Thyroid gland (tissue), 4 donors: ENCODE measurements at regions not wholly inside any gene's neighbourhood (a gene's known extent, or its start where the extent isn't known, plus 50 kb on each side); places are given as distances from the start of the nearest gene placed in this dataset.

ENCODE experiments used
- DNase-seq, 2 donors: peaks; one replicate each; pipeline ENCODE4 v3.0.0-alpha.2; 2019
- H3K27ac ChIP-seq, 3 donors: fragments of 200-600 bp; sonication (generic); 1 replicate in 2 of 3; 2 replicates in 1 of 3; pipeline ENCODE4 v1.5.1; 2016 to 2019; ENCODE audit warnings: mild to moderate bottlenecking in 1 of 3, moderate library complexity in 1 of 3
- H3K27me3 ChIP-seq: fragments of 200-600 bp; sonication (generic); one replicate; pipeline ENCODE4 v1.5.1; 2019
- H3K36me3 ChIP-seq, 2 donors: fragments of 200-600 bp; sonication (generic); one replicate each; pipeline ENCODE4 v1.5.1; 2016 to 2019
- H3K4me1 ChIP-seq, 2 donors: fragments of 200-600 bp; sonication (generic); one replicate each; pipeline ENCODE4 v1.5.1; 2017 to 2019
- H3K4me3 ChIP-seq, 3 donors: fragments of 200-600 bp; sonication (generic); replicated peaks in 1 of 3; 1 replicate in 2 of 3; 2 replicates in 1 of 3; pipeline ENCODE4 v1.5.1; 2016; ENCODE audit warnings: mild to moderate bottlenecking in 1 of 3
- H3K9me3 ChIP-seq: fragments of 200-600 bp; sonication (generic); one replicate; pipeline ENCODE4 v1.5.1; 2017
- CTCF ChIP-seq, 6 experiments: fragments of 200-600 bp in 3 of 6; fragments of 450-650 bp in 3 of 6; sonication (generic) in 3 of 6; IDR thresholded peaks; one replicate each; pipeline ENCODE4 v1.5.1; 2016 to 2019; ENCODE audit warnings: antibody characterized with exemption in 6 of 6, mild to moderate bottlenecking in 2 of 6, inconsistent platforms in 1 of 6, moderate library complexity in 1 of 6
- POLR2A ChIP-seq, 2 donors: fragments of 450-650 bp; IDR thresholded peaks; one replicate each; pipeline ENCODE4 v1.6.1; 2017; ENCODE audit warnings: antibody characterized with exemption in 2 of 2, mild to moderate bottlenecking in 2 of 2, moderate library complexity in 1 of 2
- WGBS, 2 donors: methylation state at CpG; one replicate each; pipeline ENCODE4 v1.1.5; 2017; 5-methylcytosine and 5-hydroxymethylcytosine counted together
- intact Hi-C: fragments of 100-400 bp; cut with DNase I; formaldehyde crosslinking; loops from one replicate; pipeline ENCODE4 v1.15.1; 2023

- H3K36me3 ChIP-seq, result no peaks in the 10 kb centered on the region
- no peak for TF ChIP-seq POLR2A (IDR thresholded peaks at IDR 0.05)
- no peak for TF ChIP-seq CTCF (IDR thresholded peaks at IDR 0.05)
- H3K9me3 ChIP-seq, result no peaks in the 10 kb centered on the region
- no peak for DNase-seq
- intact Hi-C loops, result no loop called here
- no peak overlapping the region for H3K4me3 ChIP-seq
- 56 to 65% methylated on average over 2 of the region's 2 CpGs for WGBS, 2 donors
- H3K27me3 ChIP-seq, result no peaks in the 10 kb centered on the region
- no peaks in the 10 kb centered on the region for H3K4me1 ChIP-seq
- H3K27ac ChIP-seq, result no peak overlapping the region
These were observed 1004.9 kb upstream of the ADGRL3 start for GRCh38 chr4:60195256-60195655.

- Histone ChIP-seq H3K9me3 (no peaks in the 10 kb centered on the region), H3K36me3 (no peaks in the 10 kb centered on the region), H3K27me3 (no peaks in the 10 kb centered on the region), H3K4me1 (no peaks in the 10 kb centered on the region), H3K4me3 (no peak overlapping the region), H3K27ac (no peak overlapping the region)
- intact Hi-C loops, result no loop called here
- DNase-seq, result peak; percentile 21 to 27
- TF ChIP-seq CTCF (IDR thresholded peaks at IDR 0.05) (peak in 5 of 6 experiments; percentile 31 to 82 (median 66)), POLR2A (IDR thresholded peaks at IDR 0.05) (no peak)
- WGBS, 2 donors, result 10 to 11% methylated on average over 3 of the region's 3 CpGs
These were observed 999.0 kb upstream of the ADGRL3 start for GRCh38 chr4:60201052-60201673.

GRCh38 chr4:60209588-60209987, 990.5 kb upstream of the ADGRL3 start:
- Histone ChIP-seq H3K36me3 (no peaks in the 10 kb centered on the region), H3K27ac (no peak overlapping the region), H3K9me3 (no peaks in the 10 kb centered on the region), H3K27me3 (no peaks in the 10 kb centered on the region), H3K4me3 (no peak overlapping the region), H3K4me1 (no peaks in the 10 kb centered on the region)
- no peak for TF ChIP-seq POLR2A (IDR thresholded peaks at IDR 0.05)
- WGBS, 2 donors, result 78 to 80% methylated on average over 1 of the region's 1 CpG
- intact Hi-C loops, result no loop called here
- no peak for DNase-seq

GRCh38 chr4:60215906-60216305, 984.2 kb upstream of the ADGRL3 start:
- H3K4me1 ChIP-seq, result no peaks in the 10 kb centered on the region
- no peaks in the 10 kb centered on the region for H3K36me3 ChIP-seq
- H3K9me3 ChIP-seq, result no peaks in the 10 kb centered on the region
- no peak overlapping the region for H3K4me3 ChIP-seq
- intact Hi-C loops, result no loop called here
- no peak for TF ChIP-seq CTCF (IDR thresholded peaks at IDR 0.05)
- no peak for TF ChIP-seq POLR2A (IDR thresholded peaks at IDR 0.05)
- 98% methylated on average over 2 of the region's 2 CpGs for WGBS, 2 donors
- no peaks in the 10 kb centered on the region for H3K27me3 ChIP-seq
- no peak overlapping the region for H3K27ac ChIP-seq
- no peak for DNase-seq

- intact Hi-C loops, result no loop called here
- H3K9me3 ChIP-seq, result no peaks in the 10 kb centered on the region
- no peaks in the 10 kb centered on the region for H3K27me3 ChIP-seq
- 70 to 87% methylated on average over 1 of the region's 1 CpG for WGBS, 2 donors
- no peak for TF ChIP-seq CTCF (IDR thresholded peaks at IDR 0.05)
- TF ChIP-seq POLR2A (IDR thresholded peaks at IDR 0.05), result no peak
- no peaks in the 10 kb centered on the region for H3K4me1 ChIP-seq
- H3K4me3 ChIP-seq, result no peak overlapping the region
- no peaks in the 10 kb centered on the region for H3K36me3 ChIP-seq
- DNase-seq, result no peak
- H3K27ac ChIP-seq, result no peak overlapping the region
These were observed 983.4 kb upstream of the ADGRL3 start for GRCh38 chr4:60216752-60217151.
